ENCODE measurements at regions not wholly inside any gene's neighbourhood (a gene's known extent, or its start where the extent isn't known, plus 50 kb on each side); places are given as distances from the start of the nearest gene placed in this dataset.

GRCh38 chr10:85464336-85464735 is 902.3 kb downstream of the GRID1 start (continued):
- TF ChIP-seq PRDM2 (tag by site-specific recombination; IDR thresholded peaks at IDR 0.05; ENCODE audit: borderline replicate concordance) (no peak), ZFP37 (tag by site-specific recombination; IDR thresholded peaks at IDR 0.05) (no peak), ZNF274 (IDR thresholded peaks at IDR 0.05; ENCODE audit: low read length) (no peak), ZNF274 (tag by site-specific recombination; IDR thresholded peaks at IDR 0.05; ENCODE audit: borderline replicate concordance) (no peak), ZBTB17 (tag by site-specific recombination; IDR thresholded peaks at IDR 0.05) (no peak), ZNF37A (tag by site-specific recombination; IDR thresholded peaks at IDR 0.05) (no peak), SETDB1 (IDR thresholded peaks at IDR 0.05; ENCODE audit: insufficient read length, low read length) (no peak), ZNF214 (tag by site-specific recombination; IDR thresholded peaks at IDR 0.05; ENCODE audit: borderline replicate concordance) (no peak), ZSCAN4 (tag by site-specific recombination; IDR thresholded peaks at IDR 0.05) (no peak)

- H3K4me1 ChIP-seq (ENCODE audit: control insufficient read depth, insufficient read depth, low read length) = no peaks in the 10 kb centered on the region
- H3K27ac ChIP-seq (ENCODE audit: extremely low read depth, low read depth, low read length) = no peak overlapping the region
- H3K4me3 ChIP-seq (ENCODE audit: low read depth, low read length) = no peak overlapping the region
- ChIA-PET CTCF (interaction anchor here (1.1 kb wide), 1 partner anchor 20 kb away, joined by 3 read pairs; no protein-coding TSS in a partner anchor), POLR2A (no interaction called here)
- H3K9me3 ChIP-seq (ENCODE audit: control insufficient read depth, insufficient read depth, low read depth, low read length) = no peaks in the 10 kb centered on the region
- H3K36me3 ChIP-seq (ENCODE audit: control insufficient read depth in 2 of 2, insufficient read depth in 1 of 2, low read length in 2 of 2) = no peaks in the 10 kb centered on the region
- TF ChIP-seq ZSCAN4 (tag by site-specific recombination; IDR thresholded peaks at IDR 0.05) (no peak), HOXA7 (CRISPR knock-in tag; IDR thresholded peaks at IDR 0.05; ENCODE audit: borderline replicate concordance) (no peak), ZNF26 (tag by site-specific recombination; IDR thresholded peaks at IDR 0.05) (no peak), ZEB2 (tag by site-specific recombination; IDR thresholded peaks at IDR 0.05) (no peak), YY2 (tag by site-specific recombination; IDR thresholded peaks at IDR 0.05) (no peak), ZNF280D (tag by site-specific recombination; IDR thresholded peaks at IDR 0.05) (no peak), ZNF114 (tag by site-specific recombination; IDR thresholded peaks at IDR 0.05) (no peak), ZNF560 (tag by site-specific recombination; IDR thresholded peaks at IDR 0.05; ENCODE audit: borderline replicate concordance) (no peak), ZNF362 (tag by site-specific recombination; IDR thresholded peaks at IDR 0.05) (no peak), ZXDB (tag by site-specific recombination; IDR thresholded peaks at IDR 0.05) (no peak)
Measured at GRCh38 chr10:85477979-85478378, 888.6 kb downstream of the GRID1 start.
